DMS153 treated with DMSO at 0.1 percent for 48 hours (cell line): ENCODE measurements at regions not wholly inside any gene's neighbourhood (a gene's known extent, or its start where the extent isn't known, plus 50 kb on each side); places are given as distances from the start of the nearest gene placed in this dataset.
"Not testable (repeated sequence)": the region's sequence is repeated elsewhere in the genome, so short reads cannot be mapped to it uniquely, and the experiment has no call there.

Experiments used
- DNase-seq: peaks from one replicate; lab custom pipeline; 2025; ENCODE audit not compliant: unreplicated experiment; lab: John Stamatoyannopoulos, UW

- no peak for DNase-seq
Observed at GRCh38 chr15:81828135-81828534, 217.7 kb downstream of the MEX3B start.

- DNase-seq = no peak
Observed at GRCh38 chr15:81825136-81825535, 220.7 kb downstream of the MEX3B start.

DNA sequence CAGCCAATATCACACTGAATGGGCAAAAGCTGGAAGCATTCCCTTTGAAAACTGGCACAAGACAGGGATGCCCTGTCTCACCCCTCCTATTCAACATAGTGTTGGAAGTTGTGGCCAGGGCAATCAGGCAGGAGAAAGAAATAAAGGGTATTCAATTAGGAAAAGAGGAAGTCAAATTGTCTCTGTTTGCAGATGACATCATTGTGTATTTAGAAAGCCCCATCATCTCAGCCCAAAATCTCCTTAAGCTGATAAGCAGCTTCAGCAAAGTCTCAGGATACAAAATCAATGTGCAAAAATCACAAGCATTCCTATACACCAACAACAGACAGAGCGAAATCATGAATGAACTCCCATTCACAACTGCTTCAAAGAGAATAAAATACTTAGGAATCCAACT is 223.2 kb downstream of the MEX3B start:
- DNase-seq = not testable (repeated sequence)

DNA sequence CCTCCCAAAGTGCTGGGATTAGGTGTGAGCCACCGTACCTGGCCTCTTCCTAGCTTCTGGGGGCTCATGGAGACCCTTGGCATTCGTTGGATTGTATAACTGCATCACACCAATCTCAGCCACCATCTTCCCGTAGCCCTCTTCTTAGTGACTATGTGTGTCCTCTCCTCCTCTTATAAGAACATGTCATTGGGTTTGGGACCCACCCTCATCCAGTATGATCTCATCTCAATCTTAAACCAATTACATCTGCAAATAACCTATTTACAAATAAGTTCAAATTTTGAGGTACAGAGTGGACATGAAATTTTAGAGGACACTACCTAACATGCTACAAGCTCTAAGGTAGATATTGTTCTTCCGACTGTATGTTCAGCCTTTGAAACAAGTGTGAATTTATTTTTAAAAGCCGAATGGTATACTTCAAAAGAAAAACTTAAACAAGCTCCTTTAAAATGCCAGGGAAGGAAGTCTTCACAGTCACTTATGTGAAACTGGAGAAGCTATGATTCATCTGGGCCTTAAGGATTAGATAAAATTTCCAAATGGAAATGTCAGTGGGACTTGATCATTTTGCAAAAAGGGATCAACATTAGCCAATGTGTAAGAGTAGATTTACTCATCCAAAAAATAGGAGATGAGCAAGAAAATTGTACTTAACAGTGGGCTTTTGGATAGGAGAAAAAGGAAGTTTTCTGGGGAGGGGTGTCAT is 225.7 kb downstream of the MEX3B start:
- DNase-seq = no peak

DNA sequence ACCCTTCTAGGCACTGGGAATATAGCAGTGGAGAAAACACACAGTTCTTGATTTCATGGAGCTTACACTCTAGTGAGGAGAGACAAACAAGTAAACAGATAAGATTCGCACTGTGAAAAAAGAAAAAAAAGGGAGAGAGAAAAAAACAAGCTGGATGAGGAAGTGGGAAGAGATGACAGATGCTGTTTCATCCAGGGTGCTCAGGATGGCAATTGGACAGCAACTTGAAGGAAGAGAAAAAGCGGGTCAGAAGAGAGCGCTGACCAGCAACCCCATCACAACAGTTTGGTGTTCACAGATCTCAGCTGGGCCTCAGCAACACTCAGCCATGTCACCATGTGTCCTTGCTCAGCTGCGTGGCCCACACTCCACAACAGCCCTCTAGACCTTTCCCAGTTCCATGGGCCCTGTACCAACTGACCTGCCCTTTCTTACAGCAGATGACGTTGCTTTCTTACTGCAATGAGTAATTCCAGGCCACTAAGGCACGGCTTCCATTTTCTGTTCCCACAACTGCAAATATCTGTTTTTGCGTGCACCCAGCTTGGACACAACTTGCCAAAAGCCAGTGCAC is 230.8 kb downstream of the MEX3B start:
- DNase-seq = no peak

- DNase-seq = no peak
Observed at GRCh38 chr15:81813215-81813614, 232.6 kb downstream of the MEX3B start.

GRCh38 chr15:81812456-81812855 is 233.4 kb downstream of the MEX3B start:
- DNase-seq = no peak

- no peak for DNase-seq
Observed at GRCh38 chr15:81811736-81812135, 234.1 kb downstream of the MEX3B start.

DNA sequence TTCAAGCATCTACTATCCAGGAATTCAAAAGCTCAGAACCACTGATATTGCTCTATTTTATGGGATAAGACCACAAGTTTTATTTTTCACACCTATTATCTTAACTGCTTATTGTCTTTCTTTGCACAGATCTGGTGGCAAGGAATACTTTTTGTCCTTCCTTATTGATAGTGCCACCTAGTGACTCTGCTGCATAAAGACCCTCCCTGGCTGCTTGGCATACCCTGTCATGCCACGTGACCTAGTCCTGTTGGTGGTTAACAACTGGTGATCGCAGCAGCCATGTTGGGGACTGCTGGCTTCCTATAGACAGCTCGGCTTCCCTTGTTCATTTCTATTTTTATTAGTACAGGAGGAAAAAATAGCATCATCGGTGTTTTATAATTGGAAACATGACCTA is 236.3 kb downstream of the MEX3B start:
- DNase-seq = no peak

DNA sequence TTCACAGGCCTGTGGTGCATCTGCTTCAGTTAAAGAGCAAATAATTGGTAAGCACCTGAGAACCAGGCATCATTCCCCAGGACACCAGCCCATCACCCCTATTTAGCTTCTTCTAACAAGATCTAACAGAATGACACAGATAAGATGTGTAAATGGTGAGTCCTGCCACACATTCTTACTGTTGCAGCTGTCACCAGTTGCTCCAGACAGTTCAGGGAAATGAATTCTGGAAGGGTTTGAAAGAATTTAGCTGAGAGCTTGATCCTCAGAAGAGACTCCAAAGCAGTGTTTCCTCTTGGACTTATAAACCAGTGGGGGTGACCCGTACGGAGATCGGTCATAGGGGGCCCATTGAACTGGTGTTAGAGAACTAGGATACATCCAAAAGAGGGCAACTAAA is 238.0 kb downstream of the MEX3B start:
- DNase-seq = no peak

DNA sequence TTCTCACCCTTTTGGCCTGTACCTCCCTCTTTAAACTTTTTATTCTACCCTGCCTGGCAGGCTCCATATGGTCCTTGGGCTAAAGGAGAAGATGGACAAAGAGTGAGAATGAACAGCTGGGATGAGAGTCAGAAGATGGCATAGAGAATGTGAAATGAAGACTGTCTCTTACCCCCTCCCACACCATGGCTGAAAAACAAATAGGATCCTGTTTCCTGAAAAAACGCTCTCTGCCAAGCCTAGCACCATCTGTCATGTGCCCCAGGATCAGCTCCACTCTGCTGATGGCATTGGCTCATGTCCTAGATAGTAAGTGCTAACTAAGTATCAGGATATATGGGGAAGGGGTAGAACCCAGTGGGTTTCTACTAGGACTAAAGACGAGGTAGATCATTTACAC is 238.6 kb downstream of the MEX3B start:
- DNase-seq = no peak

GRCh38 chr15:81795899-81796298 is 249.9 kb downstream of the MEX3B start:
- no peak for DNase-seq

DNA sequence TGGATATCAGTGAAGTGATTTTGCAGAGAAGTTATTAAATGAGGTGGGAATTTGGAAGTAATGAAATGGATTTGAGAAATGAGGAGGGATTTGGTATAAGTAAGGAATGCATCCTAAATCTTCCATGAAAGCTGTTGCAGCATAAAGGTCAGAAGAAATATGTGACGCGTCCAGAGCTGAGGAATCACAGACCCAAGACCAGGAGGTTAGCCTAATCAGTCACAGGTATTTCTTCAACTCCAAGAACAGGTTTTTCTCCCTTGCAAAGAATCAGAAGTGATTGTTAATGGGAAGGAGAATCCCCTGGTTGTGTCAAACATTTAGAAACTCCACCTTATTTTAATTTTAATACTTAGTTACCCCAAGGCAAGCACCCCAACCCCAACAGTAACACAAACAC is 253.2 kb downstream of the MEX3B start:
- DNase-seq = no peak

DNA sequence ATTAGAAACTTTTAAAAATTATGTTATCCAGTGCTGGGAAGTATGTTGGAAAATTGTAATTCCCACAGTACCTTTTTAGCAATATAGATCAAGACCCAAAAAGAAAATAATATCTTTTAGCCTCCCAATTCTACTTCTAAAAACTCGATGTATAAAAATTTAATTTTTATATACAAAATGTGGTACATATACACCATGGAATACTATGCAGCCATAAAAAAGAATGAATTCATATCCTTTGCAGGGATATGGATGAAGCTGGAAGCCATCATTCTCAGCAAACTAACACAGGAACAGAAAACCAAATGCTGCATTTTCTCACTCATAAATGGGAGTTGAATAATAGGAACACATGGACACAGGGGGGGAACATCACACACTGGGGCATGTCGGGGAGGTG is 254.5 kb downstream of the MEX3B start:
- not testable (repeated sequence) for DNase-seq

- DNase-seq = no peak
Observed at GRCh38 chr15:81789403-81789802, 256.4 kb downstream of the MEX3B start.

DNA sequence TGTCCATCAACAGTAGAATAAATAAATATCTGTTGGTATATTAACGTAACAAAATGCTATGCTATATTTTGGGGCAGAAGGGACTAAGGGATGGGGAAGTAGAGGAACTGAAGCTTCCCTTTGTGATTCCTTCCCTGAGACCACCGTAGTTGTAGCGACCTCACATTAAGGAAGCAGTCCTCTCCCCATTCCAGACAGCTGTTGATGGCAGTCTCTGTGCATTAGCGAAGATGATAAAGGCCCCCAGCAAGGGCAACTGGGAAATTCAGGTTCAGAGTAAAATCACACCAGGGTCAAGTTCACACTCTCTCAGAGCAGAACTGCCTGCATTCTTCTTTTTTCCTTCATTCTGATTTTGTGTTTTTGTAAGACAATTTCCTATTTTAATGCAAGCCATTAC is 259.0 kb downstream of the MEX3B start:
- DNase-seq = no peak

DNA sequence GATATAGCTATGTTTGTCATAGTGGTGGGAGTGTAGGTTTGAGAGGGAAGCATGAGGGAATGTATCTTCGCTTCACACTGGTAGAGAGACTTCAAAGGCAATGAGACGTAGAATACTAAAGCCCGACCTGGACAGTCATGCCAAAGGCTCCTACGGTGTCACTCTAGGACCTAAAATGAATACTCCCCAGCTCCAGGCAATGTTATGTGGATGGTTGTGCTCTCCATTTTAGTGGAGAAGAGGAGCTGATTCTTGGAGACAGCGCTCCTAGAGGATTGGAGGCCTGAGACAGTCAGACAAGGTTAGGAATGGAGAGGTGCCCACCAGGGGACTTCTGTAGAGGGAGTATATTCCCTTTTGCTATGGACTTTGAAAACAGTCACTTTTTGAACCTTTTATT is 260.1 kb downstream of the MEX3B start:
- no peak for DNase-seq

DNA sequence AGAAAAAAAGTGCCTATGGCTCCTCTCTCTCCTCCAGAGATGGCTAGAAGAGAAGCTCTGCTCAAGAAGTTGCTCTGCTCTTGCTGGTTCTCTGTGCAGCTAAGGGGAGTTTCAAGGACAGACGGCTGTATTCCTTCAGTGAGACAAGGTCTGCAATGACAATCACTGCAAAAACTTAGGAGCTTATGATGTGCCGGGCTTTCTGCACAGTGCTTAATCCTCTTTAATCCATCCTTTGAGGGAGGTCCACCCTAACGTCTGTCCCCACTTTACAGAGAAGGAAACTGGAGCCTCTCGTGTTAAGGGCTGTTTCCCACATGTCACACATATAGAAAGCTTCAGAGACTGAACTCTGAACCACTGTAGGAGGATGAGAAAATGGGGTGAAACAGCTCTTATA is 260.6 kb downstream of the MEX3B start:
- DNase-seq = no peak

GRCh38 chr15:81784751-81785150 is 261.1 kb downstream of the MEX3B start:
- no peak for DNase-seq

- DNase-seq = no peak
Observed at GRCh38 chr15:81783586-81783985, 262.2 kb downstream of the MEX3B start.

DNA sequence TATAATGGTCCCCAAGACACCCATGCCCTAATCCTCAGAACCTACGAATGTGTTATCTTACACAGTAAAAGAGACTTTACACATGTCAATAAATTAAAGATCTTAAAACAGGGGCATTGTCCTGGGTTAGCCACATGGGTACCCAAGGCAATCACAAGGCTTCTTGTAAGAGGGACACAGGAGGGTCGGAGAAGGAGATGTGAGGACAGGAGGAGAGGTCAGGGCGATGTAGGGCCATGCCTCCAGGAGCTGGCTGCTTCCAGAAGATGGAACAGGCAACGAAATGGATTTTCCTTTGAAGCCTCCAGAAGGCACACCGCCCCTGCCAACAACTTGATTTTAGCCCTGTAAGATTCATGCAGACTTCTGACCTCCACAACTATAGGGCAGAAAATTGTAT is 262.7 kb downstream of the MEX3B start:
- DNase-seq = no peak

- no peak for DNase-seq
Observed at GRCh38 chr15:81781395-81781794, 264.4 kb downstream of the MEX3B start.

GRCh38 chr15:81780966-81781365 is 264.9 kb downstream of the MEX3B start:
- DNase-seq = no peak
